ENCODE measurements at regions not wholly inside any gene's neighbourhood (a gene's known extent, or its start where the extent isn't known, plus 50 kb on each side); places are given as distances from the start of the nearest gene placed in this dataset.

GRCh38 chr21:18104802-18105201, 139.8 kb upstream of the CHODL start:
- no peak for TF ChIP-seq SP1 (IDR thresholded peaks at IDR 0.05)
- TF ChIP-seq BHLHE40 (IDR thresholded peaks at IDR 0.05; ENCODE audit: borderline replicate concordance), result no peak
- TF ChIP-seq ELF4 (IDR thresholded peaks at IDR 0.05), result no peak
- TF ChIP-seq SUZ12 (IDR thresholded peaks at IDR 0.05), result no peak
- no peak for TF ChIP-seq TARDBP (IDR thresholded peaks at IDR 0.05)
- no peak for TF ChIP-seq HDGF (IDR thresholded peaks at IDR 0.05; ENCODE audit: borderline replicate concordance)
- TF ChIP-seq PKNOX1 (IDR thresholded peaks at IDR 0.05), result no peak
- TF ChIP-seq FOXM1 (IDR thresholded peaks at IDR 0.05; ENCODE audit: borderline replicate concordance), result no peak
- TF ChIP-seq NFRKB (IDR thresholded peaks at IDR 0.05), result no peak
- no peak for TF ChIP-seq LEF1 (IDR thresholded peaks at IDR 0.05; ENCODE audit: borderline replicate concordance)
- no peak for TF ChIP-seq ARNT (IDR thresholded peaks at IDR 0.05)
